ENCODE measurements at regions not wholly inside any gene's neighbourhood (a gene's known extent, or its start where the extent isn't known, plus 50 kb on each side); places are given as distances from the start of the nearest gene placed in this dataset.

GRCh38 chr2:187233811-187234210, 214.2 kb downstream of the CALCRL start:
- no peak for ATAC-seq (ENCODE audit: low read depth)
- POLR2A ChIA-PET (ENCODE audit: unreplicated experiment) = no interaction called here
- H3K27me3 ChIP-seq (ENCODE audit: control insufficient read depth, insufficient read depth, low read length) = no peaks in the 10 kb centered on the region

More at GRCh38 chr2:187233811-187234210, 214.2 kb downstream of the CALCRL start:
- WGBS, 2 experiments (ENCODE audit: extremely low coverage in 2 of 2, insufficient read length in 1 of 2) = no CpG with 5 or more reads among the region's 2 CpGs
- Histone ChIP-seq H2AK9ac (replicated peaks; ENCODE audit: low read depth, low read length, poor library complexity) (no peak overlapping the region), H3K27ac (ENCODE audit: insufficient read depth, low read length) (no peak overlapping the region), H2BK15ac (ENCODE audit: low read depth, low read length) (no peak overlapping the region), H2BK20ac (ENCODE audit: low read depth, low read length) (no peak overlapping the region), H4K91ac (ENCODE audit: insufficient read depth, low read depth, low read length) (no peak overlapping the region), H3K36me3 (ENCODE audit: control insufficient read depth, insufficient read depth, low read length) (no peaks in the 10 kb centered on the region), H2BK120ac (ENCODE audit: low read depth, low read length) (no peak overlapping the region), H3K4ac (ENCODE audit: low read depth, low read length) (no peak overlapping the region), H2AFZ (replicated peaks; ENCODE audit: low read length, poor library complexity) (no peak overlapping the region), H3K56ac (ENCODE audit: extremely low read depth, insufficient read depth, low read length) (no peak overlapping the region), H3K18ac (ENCODE audit: low read depth, low read length) (no peak overlapping the region), H4K5ac (ENCODE audit: low read depth, low read length) (no peak overlapping the region), H2BK5ac (ENCODE audit: low read depth, low read length, poor library complexity, severe bottlenecking) (no peak overlapping the region), H3K9me1 (ENCODE audit: insufficient read depth, low read length) (no peaks in the 10 kb centered on the region), H2AK5ac (ENCODE audit: low read depth, low read length) (no peak overlapping the region), H3K79me1 (ENCODE audit: low read depth in 1 of 2, low read length in 2 of 2) (no peaks in the 10 kb centered on the region), H3K9ac (ENCODE audit: low read depth, low read length) (no peak overlapping the region), H4K20me1 (ENCODE audit: insufficient read depth, low read length) (no peaks in the 10 kb centered on the region), H3K4me3 (ENCODE audit: insufficient read depth, low read depth, low read length) (no peak overlapping the region), H3K9me3 (ENCODE audit: control insufficient read depth, insufficient read depth, low read length) (no peaks in the 10 kb centered on the region), H4K8ac (ENCODE audit: low read depth in 2 of 2, low read length in 2 of 2) (no peak overlapping the region), H3K14ac (replicated peaks; ENCODE audit: low read depth, low read length) (no peak overlapping the region), H3K23ac (ENCODE audit: low read depth, low read length) (no peak overlapping the region), H3K4me1 (ENCODE audit: control insufficient read depth, insufficient read depth, low read length) (no peaks in the 10 kb centered on the region), H3K4me2 (ENCODE audit: low read depth, low read length) (no peak overlapping the region)
- intact Hi-C loops (cut with micrococcal nuclease) = no loop called here
- no peak for TF ChIP-seq MAZ (IDR thresholded peaks at IDR 0.05; ENCODE audit: borderline replicate concordance, low read depth, low read length)
- TF ChIP-seq RFX5 (IDR thresholded peaks at IDR 0.05; ENCODE audit: low read depth, low read length) = no peak
- no peak for TF ChIP-seq NFE2L2 (IDR thresholded peaks at IDR 0.05; ENCODE audit: low read depth, low read length)
- no peak for TF ChIP-seq CHD1 (IDR thresholded peaks at IDR 0.05; ENCODE audit: low read depth, low read length)
- no peak for TF ChIP-seq ELK1 (IDR thresholded peaks at IDR 0.05; ENCODE audit: borderline replicate concordance, low read depth, low read length)
- in situ Hi-C loops (cut with MboI; ENCODE audit: low sequenced_read_pairs) = no loop called here
- CTCF ChIA-PET = no interaction called here
- DNase-seq = no peak
- BruUV-seq (replicated peaks) = no TSS peak
- dilution Hi-C loops (cut with HindIII; ENCODE audit: low sequenced_read_pairs, unreplicated experiment) = no loop called here
